T-cell (primary cell): ENCODE measurements at regions not wholly inside any gene's neighbourhood (a gene's known extent, or its start where the extent isn't known, plus 50 kb on each side); places are given as distances from the start of the nearest gene placed in this dataset.

Experiments
- ATAC-seq, 4 experiments: fragments of 200-7000 bp in 3 of 4; fragments of 150-1000 bp in 1 of 4; cut with Tn5 transposase; replicated peaks in 1 of 4; 1 replicate in 3 of 4; 2 replicates in 1 of 4; pipeline ENCODE4 v1.10.0; 2021; ENCODE audit warnings: moderate library complexity in 3 of 4, mild to moderate bottlenecking in 2 of 4, moderate number of reproducible peaks in 1 of 4
- CTCF ChIA-PET, 2 donors: fragments of 300-600 bp; sonication (Branson Sonifier 250); formaldehyde crosslinking; loops; one replicate each; lab custom pipeline; 2022; ENCODE audit warnings: antibody characterized with exemption in 2 of 2; lab: Charles Lee
- POLR2A ChIA-PET, 2 donors: fragments of 300-600 bp; sonication (Branson Sonifier 250); formaldehyde crosslinking; loops; one replicate each; lab custom pipeline; 2022; ENCODE audit warnings: antibody characterized with exemption in 2 of 2; lab: Charles Lee
- DNase-seq, 35 experiments: peaks; one replicate each; pipeline versions ENCODE4 v3.0.0 to v3.0.0-alpha.2; 2013 to 2023
- H3K27ac ChIP-seq: one replicate; pipeline ENCODE4 v1.5.1; 2013; ENCODE audit warnings: low read length
- H3K27me3 ChIP-seq, 2 experiments: replicated peaks in 1 of 2; 1 replicate in 1 of 2; 2 replicates in 1 of 2; pipeline versions ENCODE4 v1.6.1 to v1.7.0; 2013; ENCODE audit warnings: low read length in 1 of 2, mixed read lengths in 1 of 2; ENCODE audit not compliant: control insufficient read depth in 2 of 2, insufficient read depth in 2 of 2; ENCODE audit errors: extremely low read depth in 1 of 2
- H3K36me3 ChIP-seq, 2 donors: 1 replicate in 1 of 2; 2 replicates in 1 of 2; pipeline versions ENCODE4 v1.6.1 to v1.7.0; 2013; ENCODE audit warnings: low read length in 1 of 2; ENCODE audit not compliant: control insufficient read depth in 2 of 2, insufficient read depth in 1 of 2; ENCODE audit errors: extremely low read depth in 1 of 2
- H3K4me1 ChIP-seq, 2 experiments: 1 replicate in 1 of 2; 2 replicates in 1 of 2; pipeline versions ENCODE4 v1.6.1 to v1.7.0; 2013; ENCODE audit warnings: low read length in 2 of 2, mixed read lengths in 1 of 2; ENCODE audit not compliant: insufficient read depth in 2 of 2, control insufficient read depth in 1 of 2; ENCODE audit errors: extremely low read depth in 1 of 2
- H3K4me3 ChIP-seq, 2 donors: 1 replicate in 1 of 2; 2 replicates in 1 of 2; pipeline versions ENCODE4 v1.5.1 to v1.7.0; 2013; ENCODE audit warnings: mild to moderate bottlenecking in 2 of 2, low read length in 1 of 2, moderate library complexity in 1 of 2; ENCODE audit not compliant: control insufficient read depth in 1 of 2; ENCODE audit errors: extremely low read depth in 1 of 2
- H3K9me3 ChIP-seq: 2 replicates; pipeline ENCODE4 v1.7.0; 2013
- H3K27ac Mint-ChIP-seq, 2 donors: one replicate each; pipeline ENCODE4 v1.8.0; 2020 to 2021; ENCODE audit warnings: mild to moderate bottlenecking in 2 of 2, mixed read lengths in 2 of 2
- H3K27me3 Mint-ChIP-seq, 2 donors: one replicate each; pipeline ENCODE4 v1.8.0; 2021 to 2022; ENCODE audit warnings: mixed read lengths in 2 of 2
- H3K36me3 Mint-ChIP-seq: one replicate; pipeline ENCODE4 v1.8.0; 2021; ENCODE audit warnings: mixed read lengths
- H3K4me1 Mint-ChIP-seq, 3 donors: one replicate each; pipeline ENCODE4 v1.8.0; 2020 to 2022; ENCODE audit warnings: mixed read lengths in 3 of 3, mild to moderate bottlenecking in 1 of 3
- H3K4me3 Mint-ChIP-seq, 3 donors: one replicate each; pipeline ENCODE4 v1.8.0; 2020 to 2022; ENCODE audit warnings: mild to moderate bottlenecking in 3 of 3, mixed read lengths in 3 of 3, moderate library complexity in 3 of 3
- H3K9me3 Mint-ChIP-seq, 3 donors: one replicate each; pipeline ENCODE4 v1.8.0; 2020 to 2022; ENCODE audit warnings: mixed read lengths in 3 of 3
- WGBS: methylation state at CpG from one replicate; pipeline ENCODE4 v1.1.5; 2013; ENCODE audit warnings: missing lambda C conversion rate; ENCODE audit not compliant: insufficient coverage; 5-methylcytosine and 5-hydroxymethylcytosine counted together

DNA sequence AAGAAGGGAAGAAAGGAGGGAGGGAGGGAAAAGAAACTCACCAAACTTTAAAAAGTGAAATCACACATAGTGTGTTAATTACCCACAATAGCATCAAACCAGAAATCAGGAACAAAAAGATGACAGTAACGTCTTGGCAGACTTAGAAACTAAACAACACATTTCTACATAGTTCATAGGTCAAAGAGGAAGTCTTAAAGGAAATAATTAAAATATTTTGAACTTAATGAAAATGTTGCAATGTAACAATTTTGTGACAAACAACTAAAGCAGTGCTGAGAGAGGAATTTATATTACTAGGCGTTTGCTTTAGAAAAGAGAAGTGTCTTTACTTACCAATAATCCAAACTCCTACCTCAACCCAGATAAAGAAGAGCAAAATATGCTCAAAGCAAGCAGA, 505.0 kb upstream of the ID2 start:
- Histone ChIP-seq H3K9me3 (no peaks in the 10 kb centered on the region), H3K36me3 (no peaks in the 10 kb centered on the region), H3K27ac (no peak overlapping the region), H3K4me1 (no peaks in the 10 kb centered on the region), H3K4me3 (no peak overlapping the region), H3K27me3 (peaks cover 0 to 2% of the 10 kb centered on the region in 2 experiments)
- Mint-ChIP-seq H3K27me3 (peaks cover 0 to 5% of the 10 kb centered on the region in 2 donors), H3K9me3 (peaks cover 3 to 15% (median 9%) of the 10 kb centered on the region in 3 donors), H3K4me3 (no peak overlapping the region), H3K4me1 (no peaks in the 10 kb centered on the region), H3K36me3 (peaks cover 8% of the 10 kb centered on the region), H3K27ac (no peak overlapping the region)
- no peak for ATAC-seq
- WGBS, result no CpG with 5 or more reads among the region's 2 CpGs
- CTCF ChIA-PET, result no interaction called here
- POLR2A ChIA-PET, result no interaction called here
- DNase-seq, result no peak

DNA sequence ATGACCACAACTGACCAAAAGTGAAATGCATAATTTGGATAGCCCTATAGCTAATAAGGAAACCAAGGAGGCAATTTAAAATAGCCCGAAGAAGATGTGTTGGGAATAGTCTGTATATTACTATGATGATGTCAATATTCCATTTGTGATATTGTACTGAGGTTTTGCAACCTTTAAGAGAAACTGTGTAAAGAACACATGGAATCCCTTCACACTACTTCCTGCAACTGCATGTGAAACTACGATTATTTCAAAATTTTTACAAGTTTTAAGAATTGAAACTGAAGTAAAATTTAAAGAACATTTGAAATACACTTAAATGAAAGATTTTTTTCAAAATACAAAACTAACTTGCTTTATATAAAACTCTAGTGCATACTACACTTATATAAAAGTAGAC, 504.3 kb upstream of the ID2 start:
- H3K27me3 ChIP-seq, result peaks cover 0 to 2% of the 10 kb centered on the region in 2 experiments
- no peaks in the 10 kb centered on the region for H3K4me1 Mint-ChIP-seq
- no peaks in the 10 kb centered on the region for H3K9me3 ChIP-seq
- no peak for ATAC-seq
- peaks cover 0 to 4% of the 10 kb centered on the region in 2 donors for H3K27me3 Mint-ChIP-seq
- no peak overlapping the region for H3K4me3 Mint-ChIP-seq
- H3K36me3 Mint-ChIP-seq, result peaks cover 8% of the 10 kb centered on the region
- peaks cover 3 to 15% (median 9%) of the 10 kb centered on the region in 3 donors for H3K9me3 Mint-ChIP-seq
- H3K4me1 ChIP-seq, result no peaks in the 10 kb centered on the region
- ChIA-PET POLR2A (no interaction called here), CTCF (no interaction called here)
- no peak overlapping the region for H3K27ac Mint-ChIP-seq
- H3K4me3 ChIP-seq, result no peak overlapping the region
- no CpG with 5 or more reads among the region's 2 CpGs for WGBS
- DNase-seq, result no peak
- H3K27ac ChIP-seq, result no peak overlapping the region
- H3K36me3 ChIP-seq, result no peaks in the 10 kb centered on the region

DNA sequence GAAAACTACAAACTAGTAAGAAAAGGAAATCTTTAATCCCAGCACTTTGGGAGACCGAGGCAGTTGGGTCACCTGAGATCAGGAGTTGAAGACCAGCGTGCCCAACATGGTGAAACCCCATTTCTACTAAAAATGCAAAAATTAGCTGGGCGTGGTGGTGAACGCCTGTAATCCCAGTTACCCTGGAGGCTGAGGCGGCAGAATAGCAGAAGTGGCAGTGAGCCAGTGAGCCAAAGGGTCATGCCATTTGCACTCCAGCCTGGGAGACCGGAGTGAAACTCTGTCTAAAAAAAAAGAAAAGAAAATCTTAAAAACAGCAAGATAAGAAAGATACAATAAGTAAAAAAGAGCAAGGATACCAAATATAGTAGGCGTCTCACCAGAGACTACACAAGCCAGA, 502.9 kb upstream of the ID2 start:
- no peak overlapping the region for H3K27ac ChIP-seq
- Mint-ChIP-seq H3K27me3 (no peaks in the 10 kb centered on the region), H3K4me3 (no peak overlapping the region)

DNA sequence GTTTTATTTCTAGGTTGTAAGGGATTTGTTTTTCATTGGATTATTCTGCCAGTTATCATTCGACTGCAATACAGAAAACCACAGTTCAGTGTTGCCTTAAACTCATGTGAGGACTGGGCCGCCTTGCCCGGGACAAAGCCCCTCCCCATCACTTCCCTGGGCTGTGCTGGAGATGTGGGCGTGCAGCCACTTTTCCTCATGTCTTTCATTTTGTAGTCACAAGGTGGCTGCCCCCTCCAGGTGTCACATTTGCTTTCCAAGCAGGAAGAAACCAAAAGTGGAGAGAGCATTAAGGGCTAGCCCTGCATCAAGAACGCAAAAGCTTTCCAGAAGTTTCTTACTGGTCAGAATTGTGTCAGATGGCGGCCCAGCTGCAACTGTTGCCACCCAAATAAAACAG, 492.5 kb upstream of the ID2 start:
- no peaks in the 10 kb centered on the region for H3K27me3 ChIP-seq
- H3K4me3 ChIP-seq, result no peak overlapping the region
- 96% methylated on average over 4 of the region's 6 CpGs for WGBS
- POLR2A ChIA-PET, result no interaction called here
- Mint-ChIP-seq H3K27me3 (peaks cover 0 to 9% of the 10 kb centered on the region in 2 donors), H3K4me3 (no peak overlapping the region), H3K27ac (no peak overlapping the region), H3K9me3 (peaks cover 0 to 8% (median 0%) of the 10 kb centered on the region in 3 donors), H3K36me3 (peaks cover 4% of the 10 kb centered on the region), H3K4me1 (no peaks in the 10 kb centered on the region)
- H3K27ac ChIP-seq, result no peak overlapping the region
- H3K4me1 ChIP-seq, result no peaks in the 10 kb centered on the region
- DNase-seq, result no peak
- peaks cover 0 to 2% of the 10 kb centered on the region in 2 donors for H3K36me3 ChIP-seq
- H3K9me3 ChIP-seq, result no peaks in the 10 kb centered on the region
- CTCF ChIA-PET, result no interaction called here
- no peak for ATAC-seq

More for the DNA sequence above, 502.9 kb upstream of the ID2 start:
- Histone ChIP-seq H3K4me3 (no peak overlapping the region), H3K4me1 (no peaks in the 10 kb centered on the region), H3K9me3 (no peaks in the 10 kb centered on the region), H3K27me3 (no peaks in the 10 kb centered on the region), H3K36me3 (no peaks in the 10 kb centered on the region)
- Mint-ChIP-seq H3K9me3 (peaks cover 3 to 15% (median 9%) of the 10 kb centered on the region in 3 donors), H3K27ac (no peak overlapping the region), H3K4me1 (no peaks in the 10 kb centered on the region), H3K36me3 (peaks cover 8% of the 10 kb centered on the region)
- ATAC-seq (no peak), DNase-seq (no peak)
- WGBS, result 100% methylated on average over 2 of the region's 7 CpGs
- POLR2A ChIA-PET, result no interaction called here
- CTCF ChIA-PET, result no interaction called here

DNA sequence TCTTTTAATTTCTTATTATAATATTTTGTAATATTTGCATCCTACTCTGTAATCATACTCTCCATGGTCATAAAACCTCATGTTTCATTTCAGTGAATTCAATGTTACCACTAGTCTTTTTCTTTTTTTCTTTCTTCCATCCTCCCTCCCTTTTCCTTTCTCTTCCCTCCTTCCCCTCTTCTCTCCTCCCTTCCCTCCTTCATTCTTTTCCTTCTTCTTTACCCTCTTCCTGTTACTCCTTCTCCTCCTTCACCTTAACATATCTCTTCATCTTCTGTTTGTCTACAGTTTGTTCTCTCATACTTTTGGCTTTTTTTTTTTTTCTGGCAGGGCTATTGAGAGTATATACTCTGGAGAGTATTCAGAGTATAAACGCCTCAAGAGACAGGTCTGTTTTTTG, 491.6 kb upstream of the ID2 start:
- H3K27ac Mint-ChIP-seq, result no peak overlapping the region
- ATAC-seq, result no peak
- WGBS, result no CpG with 5 or more reads among the region's 1 CpG

DNA sequence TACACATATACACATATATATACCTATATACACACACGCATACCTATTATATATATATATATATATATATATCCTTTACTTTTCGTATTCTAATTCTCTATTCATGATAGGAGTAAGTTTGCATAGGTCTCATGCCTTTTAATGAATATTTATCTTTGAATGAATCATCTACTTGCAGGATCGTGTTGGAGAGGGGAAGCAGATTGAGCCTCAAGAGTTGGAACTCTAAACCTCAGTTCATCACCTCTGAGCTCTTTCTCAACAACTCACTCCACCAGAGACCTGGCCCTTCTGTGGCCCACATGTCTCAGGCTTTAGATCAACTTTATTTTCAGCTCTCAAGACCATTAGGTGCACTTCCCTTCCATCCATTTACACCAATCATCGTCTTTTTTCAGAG, 490.4 kb upstream of the ID2 start:
- no peak for DNase-seq
- H3K4me3 ChIP-seq, result no peak overlapping the region
- POLR2A ChIA-PET, result interaction anchor here in 1 of 2 donors (0.6 kb wide), 1 partner anchor 112 kb away, joined by 10 read pairs; no protein-coding TSS in a partner anchor
- no peak overlapping the region for H3K27ac ChIP-seq
- no peaks in the 10 kb centered on the region for H3K27me3 ChIP-seq
- Mint-ChIP-seq H3K27me3 (peaks cover 0 to 9% of the 10 kb centered on the region in 2 donors), H3K4me3 (no peak overlapping the region), H3K36me3 (no peaks in the 10 kb centered on the region), H3K4me1 (no peaks in the 10 kb centered on the region), H3K9me3 (no peaks in the 10 kb centered on the region), H3K27ac (no peak overlapping the region)
- ATAC-seq, result no peak
- no peaks in the 10 kb centered on the region for H3K9me3 ChIP-seq
- CTCF ChIA-PET, result no interaction called here
- H3K36me3 ChIP-seq, result peaks cover 0 to 2% of the 10 kb centered on the region in 2 donors
- H3K4me1 ChIP-seq, result no peaks in the 10 kb centered on the region
- 75% methylated on average over 1 of the region's 4 CpGs for WGBS

More for the DNA sequence above, 491.6 kb upstream of the ID2 start:
- Histone ChIP-seq H3K4me3 (no peak overlapping the region), H3K36me3 (peaks cover 0 to 2% of the 10 kb centered on the region in 2 donors), H3K27ac (no peak overlapping the region), H3K9me3 (no peaks in the 10 kb centered on the region), H3K4me1 (no peaks in the 10 kb centered on the region), H3K27me3 (no peaks in the 10 kb centered on the region)
- peaks cover 0 to 6% (median 0%) of the 10 kb centered on the region in 3 donors for H3K9me3 Mint-ChIP-seq
- POLR2A ChIA-PET, result no interaction called here
- DNase-seq, result no peak
- H3K36me3 Mint-ChIP-seq, result peaks cover 4% of the 10 kb centered on the region
- H3K4me1 Mint-ChIP-seq, result no peaks in the 10 kb centered on the region
- H3K27me3 Mint-ChIP-seq, result peaks cover 0 to 9% of the 10 kb centered on the region in 2 donors
- CTCF ChIA-PET, result no interaction called here
- no peak overlapping the region for H3K4me3 Mint-ChIP-seq

DNA sequence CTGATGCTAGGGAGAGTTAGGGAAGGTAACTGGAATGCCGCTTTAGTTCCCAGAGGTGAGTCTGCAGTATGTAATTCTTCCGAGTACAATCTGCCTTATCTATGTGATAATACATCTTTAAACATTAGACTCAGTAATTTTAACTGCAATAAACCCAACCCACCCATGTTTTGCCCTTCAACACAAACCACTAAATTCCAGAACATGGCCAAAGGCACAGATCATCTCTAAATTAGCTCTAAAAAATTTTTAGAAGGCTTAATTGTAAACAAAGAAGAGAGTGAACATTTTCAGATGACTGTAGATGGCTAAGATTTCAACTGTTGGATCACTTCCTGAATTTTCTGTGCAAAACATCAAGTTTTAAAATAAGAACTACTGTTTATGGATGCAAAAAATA, 488.7 kb upstream of the ID2 start:
- H3K36me3 ChIP-seq, result peaks cover 0 to 2% of the 10 kb centered on the region in 2 donors
- peaks cover 0 to 9% of the 10 kb centered on the region in 2 donors for H3K27me3 Mint-ChIP-seq
- H3K4me1 Mint-ChIP-seq, result no peaks in the 10 kb centered on the region
- H3K27ac ChIP-seq, result no peak overlapping the region
- ChIA-PET CTCF (no interaction called here), POLR2A (no interaction called here)
- no peaks in the 10 kb centered on the region for H3K9me3 Mint-ChIP-seq
- DNase-seq, result no peak
- no peak overlapping the region for H3K4me3 Mint-ChIP-seq
- no peak overlapping the region for H3K4me3 ChIP-seq
- no peak for ATAC-seq
- no peaks in the 10 kb centered on the region for H3K9me3 ChIP-seq
- no peaks in the 10 kb centered on the region for H3K36me3 Mint-ChIP-seq
- no peaks in the 10 kb centered on the region for H3K27me3 ChIP-seq
- H3K4me1 ChIP-seq, result no peaks in the 10 kb centered on the region
- H3K27ac Mint-ChIP-seq, result no peak overlapping the region
- no CpG with 5 or more reads among the region's 2 CpGs for WGBS
